Stimulated activated naive CD8-positive, alpha-beta T cell treated with anti-CD3 and anti-CD28 coated beads, Interleukin-15, Interleukin-2, amounts not matched to agents 100 ng/mL and 50 ng/mL, for 24 hours (primary cell): ENCODE measurements at regions not wholly inside any gene's neighbourhood (a gene's known extent, or its start where the extent isn't known, plus 50 kb on each side); places are given as distances from the start of the nearest gene placed in this dataset.

Experiments
- H3K27ac Mint-ChIP-seq: one replicate; pipeline ENCODE4 v1.8.0; 2021; ENCODE audit warnings: mild to moderate bottlenecking, mixed read lengths
- H3K27me3 Mint-ChIP-seq: one replicate; pipeline ENCODE4 v1.8.0; 2021; ENCODE audit warnings: mixed read lengths
- H3K36me3 Mint-ChIP-seq: one replicate; pipeline ENCODE4 v1.8.0; 2021; ENCODE audit warnings: low read depth, mixed read lengths
- H3K4me1 Mint-ChIP-seq: one replicate; pipeline ENCODE4 v1.8.0; 2021; ENCODE audit warnings: low read depth, mixed read lengths
- H3K4me3 Mint-ChIP-seq: one replicate; pipeline ENCODE4 v1.8.0; 2021; ENCODE audit warnings: mild to moderate bottlenecking, mixed read lengths
- H3K9me3 Mint-ChIP-seq: one replicate; pipeline ENCODE4 v1.8.0; 2021; ENCODE audit warnings: mixed read lengths

DNA sequence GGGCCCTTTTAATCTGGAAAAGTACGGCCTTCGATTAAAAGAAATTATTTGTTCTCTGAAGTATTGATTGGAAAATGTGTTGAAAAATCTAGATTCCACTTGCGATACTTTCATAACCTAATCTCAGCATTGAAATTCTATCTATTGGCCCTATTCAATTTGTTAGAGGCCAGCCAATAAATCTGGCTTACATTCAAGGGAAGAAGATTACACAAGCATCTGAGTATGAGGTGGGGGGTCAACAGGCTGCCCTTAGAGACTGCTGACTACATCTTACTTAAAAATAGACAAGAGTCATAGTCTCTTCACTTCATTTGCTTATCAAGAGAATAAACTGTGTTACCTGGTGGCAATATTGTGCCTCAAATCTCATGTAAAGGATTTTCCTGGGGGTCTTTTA, 248.0 kb upstream of the KCNIP4 start:
- Mint-ChIP-seq H3K27ac (no peak overlapping the region), H3K36me3 (no peaks in the 10 kb centered on the region), H3K9me3 (peaks cover 4% of the 10 kb centered on the region), H3K27me3 (no peaks in the 10 kb centered on the region), H3K4me1 (no peaks in the 10 kb centered on the region), H3K4me3 (no peak overlapping the region)

GRCh38 chr4:22192084-22192511, 243.5 kb upstream of the KCNIP4 start:
- no peaks in the 10 kb centered on the region for H3K4me1 Mint-ChIP-seq
- peaks cover 4% of the 10 kb centered on the region for H3K9me3 Mint-ChIP-seq
- no peaks in the 10 kb centered on the region for H3K36me3 Mint-ChIP-seq
- no peak overlapping the region for H3K4me3 Mint-ChIP-seq
- H3K27me3 Mint-ChIP-seq, result no peaks in the 10 kb centered on the region
- no peak overlapping the region for H3K27ac Mint-ChIP-seq

GRCh38 chr4:22191565-22191964, 243.0 kb upstream of the KCNIP4 start:
- no peak overlapping the region for H3K4me3 Mint-ChIP-seq

DNA sequence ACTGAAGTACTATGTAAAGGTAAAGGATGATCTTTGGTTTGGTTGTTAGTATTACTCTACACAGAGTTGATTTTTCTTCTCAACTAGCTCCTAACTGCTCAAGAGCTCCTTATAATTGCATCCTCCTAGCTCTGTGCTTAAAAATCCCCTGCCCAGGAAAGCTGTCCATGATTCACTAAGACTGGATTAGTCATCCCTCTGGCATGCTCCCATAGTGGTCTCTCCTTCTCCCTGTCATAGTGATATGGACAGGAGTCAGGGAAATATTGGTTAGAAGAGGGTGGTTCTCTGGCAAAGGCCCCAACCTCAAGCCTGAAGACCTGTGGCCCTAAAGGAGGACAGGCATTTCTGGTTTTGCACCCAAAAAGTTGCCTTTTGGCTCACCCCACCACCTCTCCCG, 242.3 kb upstream of the KCNIP4 start:
- Mint-ChIP-seq H3K27me3 (no peaks in the 10 kb centered on the region), H3K36me3 (no peaks in the 10 kb centered on the region), H3K27ac (no peak overlapping the region), H3K4me3 (no peak overlapping the region), H3K9me3 (no peaks in the 10 kb centered on the region), H3K4me1 (no peaks in the 10 kb centered on the region)

More at GRCh38 chr4:22191565-22191964, 243.0 kb upstream of the KCNIP4 start:
- Mint-ChIP-seq H3K9me3 (peaks cover 4% of the 10 kb centered on the region), H3K27ac (no peak overlapping the region), H3K4me1 (no peaks in the 10 kb centered on the region), H3K36me3 (no peaks in the 10 kb centered on the region), H3K27me3 (no peaks in the 10 kb centered on the region)

- H3K36me3 Mint-ChIP-seq, result no peaks in the 10 kb centered on the region
- H3K27me3 Mint-ChIP-seq, result no peaks in the 10 kb centered on the region
- no peak overlapping the region for H3K27ac Mint-ChIP-seq
- no peak overlapping the region for H3K4me3 Mint-ChIP-seq
- H3K9me3 Mint-ChIP-seq, result no peaks in the 10 kb centered on the region
- no peaks in the 10 kb centered on the region for H3K4me1 Mint-ChIP-seq
Observed at GRCh38 chr4:22187203-22187820, 238.7 kb upstream of the KCNIP4 start.

DNA sequence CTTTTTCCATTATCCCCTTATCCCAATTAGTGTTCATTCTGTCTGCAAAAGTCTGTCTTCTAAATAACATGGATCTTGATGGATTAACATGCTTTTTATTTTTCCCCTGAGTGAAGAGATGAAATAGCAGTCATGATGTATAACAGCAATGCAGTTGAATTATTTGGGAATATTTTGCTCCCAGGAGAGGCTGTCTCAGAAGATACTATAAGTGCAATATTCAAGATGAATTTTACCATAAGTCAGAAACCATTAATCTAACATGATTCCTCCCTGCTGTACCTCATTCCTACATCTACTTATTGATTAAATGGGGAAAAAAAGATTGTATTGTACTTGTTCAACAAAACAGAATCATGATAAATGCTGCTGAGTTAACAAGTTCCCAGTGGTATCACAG, 233.2 kb upstream of the KCNIP4 start:
- Mint-ChIP-seq H3K9me3 (peaks cover 5% of the 10 kb centered on the region), H3K36me3 (no peaks in the 10 kb centered on the region), H3K27ac (no peak overlapping the region), H3K27me3 (no peaks in the 10 kb centered on the region), H3K4me3 (no peak overlapping the region), H3K4me1 (no peaks in the 10 kb centered on the region)

DNA sequence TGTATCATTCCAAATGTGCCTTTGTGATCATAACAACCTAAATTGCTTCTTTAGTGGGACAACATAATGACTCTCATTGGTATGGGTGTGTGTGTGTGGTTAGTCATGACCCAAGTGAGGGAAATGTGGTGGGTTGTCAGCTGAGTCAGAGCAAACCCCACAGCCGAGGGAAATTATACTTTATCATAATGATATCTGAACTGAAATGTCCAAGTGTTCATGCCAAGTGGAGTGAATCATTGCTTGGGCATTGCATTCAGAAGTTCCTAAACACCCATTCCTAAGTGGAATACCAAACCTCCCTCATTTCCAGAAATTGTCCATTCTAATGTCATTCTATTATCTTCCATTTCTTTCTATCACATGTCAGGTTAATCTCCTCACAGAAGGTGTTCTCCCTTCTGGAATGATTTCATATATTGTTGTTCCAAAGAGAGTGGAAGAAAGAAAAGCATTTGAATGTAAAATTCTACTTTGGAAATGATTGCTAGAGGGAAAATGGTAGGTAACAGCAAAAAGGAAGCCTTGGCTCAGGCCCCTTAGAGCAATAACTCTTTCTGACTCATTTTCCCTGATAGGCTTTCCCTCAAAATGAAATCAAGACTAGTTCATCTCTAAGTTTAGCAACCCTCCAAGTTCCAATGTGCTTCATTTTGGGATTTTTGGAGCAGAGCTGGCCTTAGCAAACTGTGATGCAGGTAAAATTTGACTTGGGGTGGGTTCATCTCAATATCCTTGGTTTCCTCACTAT, 230.7 kb upstream of the KCNIP4 start:
- Mint-ChIP-seq H3K4me3 (no peak overlapping the region), H3K9me3 (peaks cover 5% of the 10 kb centered on the region), H3K27me3 (no peaks in the 10 kb centered on the region), H3K4me1 (no peaks in the 10 kb centered on the region), H3K36me3 (no peaks in the 10 kb centered on the region), H3K27ac (no peak overlapping the region)

DNA sequence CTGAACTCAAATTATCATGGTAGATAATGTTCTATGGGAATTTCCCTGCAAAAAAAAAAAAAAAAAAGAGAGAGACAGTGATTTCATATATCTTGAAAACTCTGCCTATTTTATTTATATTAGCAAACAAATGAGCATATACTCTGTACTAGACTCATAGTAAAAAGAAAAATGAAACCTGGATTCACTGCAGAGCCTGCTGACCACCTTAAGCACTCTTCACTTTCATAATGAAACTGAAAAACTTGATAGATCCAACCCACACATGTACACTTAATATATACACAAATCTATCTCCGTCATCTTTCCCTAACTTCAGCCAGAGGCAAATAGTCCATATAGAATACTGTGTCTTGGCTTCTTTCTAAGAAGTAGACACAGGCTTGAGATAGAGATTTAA, 226.1 kb upstream of the KCNIP4 start:
- no peak overlapping the region for H3K27ac Mint-ChIP-seq
- peaks cover 5% of the 10 kb centered on the region for H3K9me3 Mint-ChIP-seq
- no peak overlapping the region for H3K4me3 Mint-ChIP-seq
- H3K4me1 Mint-ChIP-seq, result no peaks in the 10 kb centered on the region
- no peaks in the 10 kb centered on the region for H3K27me3 Mint-ChIP-seq
- H3K36me3 Mint-ChIP-seq, result no peaks in the 10 kb centered on the region

DNA sequence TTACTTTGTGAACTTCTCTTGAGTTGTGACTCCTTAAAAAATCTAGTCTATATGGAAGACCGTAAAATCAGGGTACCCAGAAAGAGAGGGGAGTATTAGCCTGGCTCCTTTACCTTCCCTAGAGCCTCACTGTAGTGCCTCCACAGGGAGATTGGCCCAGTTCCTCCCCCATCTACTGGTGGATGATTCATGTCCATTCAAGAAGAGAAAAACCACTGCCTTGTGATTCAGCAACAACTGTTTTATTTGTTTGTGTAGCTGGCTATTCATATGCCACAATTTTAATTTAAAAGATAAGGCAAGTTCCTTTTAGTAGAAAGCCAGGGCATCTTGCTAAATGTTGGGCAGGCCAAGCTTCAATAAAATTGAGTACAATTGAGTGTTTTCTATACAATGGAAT, 221.8 kb upstream of the KCNIP4 start:
- Mint-ChIP-seq H3K36me3 (no peaks in the 10 kb centered on the region), H3K4me1 (no peaks in the 10 kb centered on the region), H3K27me3 (no peaks in the 10 kb centered on the region), H3K27ac (no peak overlapping the region), H3K9me3 (no peaks in the 10 kb centered on the region), H3K4me3 (no peak overlapping the region)

DNA sequence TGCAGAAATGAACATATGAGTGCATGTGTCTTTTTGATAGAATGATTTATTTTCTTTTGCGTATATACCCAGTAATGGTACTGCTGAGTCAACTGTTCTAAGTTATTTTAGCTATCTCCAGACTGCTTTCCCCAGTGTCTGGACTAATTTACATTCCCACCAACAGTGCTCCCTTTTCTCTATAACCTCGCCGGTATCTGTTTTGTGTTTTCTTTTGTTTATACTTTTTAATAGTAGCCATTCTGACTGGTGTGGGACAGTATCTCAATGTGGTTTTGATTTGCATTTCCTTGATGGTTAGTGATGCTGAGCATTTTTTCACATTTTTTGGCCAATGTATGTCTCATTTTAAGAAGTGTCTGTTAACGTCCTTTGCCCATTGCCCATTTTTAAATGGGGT, 218.6 kb upstream of the KCNIP4 start:
- H3K27ac Mint-ChIP-seq, result no peak overlapping the region

GRCh38 chr4:22162454-22162853, 213.9 kb upstream of the KCNIP4 start:
- H3K36me3 Mint-ChIP-seq, result no peaks in the 10 kb centered on the region
- peaks cover 15% of the 10 kb centered on the region for H3K9me3 Mint-ChIP-seq
- H3K27ac Mint-ChIP-seq, result no peak overlapping the region
- no peaks in the 10 kb centered on the region for H3K27me3 Mint-ChIP-seq
- H3K4me1 Mint-ChIP-seq, result no peaks in the 10 kb centered on the region
- no peak overlapping the region for H3K4me3 Mint-ChIP-seq

More for the DNA sequence above, 218.6 kb upstream of the KCNIP4 start:
- no peaks in the 10 kb centered on the region for H3K9me3 Mint-ChIP-seq
- no peak overlapping the region for H3K4me3 Mint-ChIP-seq
- no peaks in the 10 kb centered on the region for H3K4me1 Mint-ChIP-seq
- H3K27me3 Mint-ChIP-seq, result no peaks in the 10 kb centered on the region
- H3K36me3 Mint-ChIP-seq, result no peaks in the 10 kb centered on the region

DNA sequence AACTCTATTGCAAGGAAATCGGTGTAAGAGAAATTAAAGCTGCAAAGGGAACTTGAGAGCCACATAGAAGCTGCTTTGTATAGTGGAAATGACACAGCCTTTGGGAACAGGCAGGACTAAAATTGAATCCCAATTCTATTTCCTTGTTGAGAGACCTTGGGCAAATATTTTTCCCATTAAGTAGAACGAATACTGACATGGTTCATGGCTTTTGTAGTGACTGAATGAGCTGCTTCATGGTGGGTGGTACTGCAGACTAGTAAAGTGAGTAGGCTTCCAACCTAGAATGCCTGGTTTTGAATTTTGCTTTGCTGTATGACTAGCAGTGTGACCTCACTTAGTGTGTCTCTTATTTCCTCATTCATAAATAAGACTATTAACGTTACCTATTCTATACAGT, 182.2 kb upstream of the KCNIP4 start:
- no peak overlapping the region for H3K27ac Mint-ChIP-seq
- H3K36me3 Mint-ChIP-seq, result no peaks in the 10 kb centered on the region
- H3K4me3 Mint-ChIP-seq, result no peak overlapping the region
- no peaks in the 10 kb centered on the region for H3K4me1 Mint-ChIP-seq
- H3K27me3 Mint-ChIP-seq, result no peaks in the 10 kb centered on the region
- peaks cover 11% of the 10 kb centered on the region for H3K9me3 Mint-ChIP-seq

- Mint-ChIP-seq H3K36me3 (no peaks in the 10 kb centered on the region), H3K4me1 (no peaks in the 10 kb centered on the region), H3K4me3 (no peak overlapping the region), H3K27ac (no peak overlapping the region), H3K9me3 (peaks cover 16% of the 10 kb centered on the region), H3K27me3 (no peaks in the 10 kb centered on the region)
Observed at GRCh38 chr4:22129454-22130029, 181.0 kb upstream of the KCNIP4 start.

DNA sequence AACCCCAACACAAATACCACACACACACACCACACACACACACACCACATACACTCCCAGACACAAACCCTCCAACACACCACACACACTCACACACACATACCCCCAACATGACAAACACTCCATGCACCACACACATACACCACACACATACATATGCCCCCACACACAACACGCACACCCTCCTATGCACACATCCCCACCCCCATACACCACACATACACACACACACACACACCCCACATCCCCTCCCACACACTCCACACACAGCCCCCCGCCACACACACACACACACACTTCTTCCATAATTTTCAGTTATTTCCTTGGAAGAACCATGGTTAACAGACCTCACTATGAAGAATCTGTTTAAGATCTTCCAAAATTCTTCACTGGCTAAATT, 173.5 kb upstream of the KCNIP4 start:
- Mint-ChIP-seq H3K4me1 (no peaks in the 10 kb centered on the region), H3K27me3 (no peaks in the 10 kb centered on the region), H3K9me3 (peaks cover 23% of the 10 kb centered on the region), H3K27ac (no peak overlapping the region), H3K4me3 (no peak overlapping the region), H3K36me3 (no peaks in the 10 kb centered on the region)

DNA sequence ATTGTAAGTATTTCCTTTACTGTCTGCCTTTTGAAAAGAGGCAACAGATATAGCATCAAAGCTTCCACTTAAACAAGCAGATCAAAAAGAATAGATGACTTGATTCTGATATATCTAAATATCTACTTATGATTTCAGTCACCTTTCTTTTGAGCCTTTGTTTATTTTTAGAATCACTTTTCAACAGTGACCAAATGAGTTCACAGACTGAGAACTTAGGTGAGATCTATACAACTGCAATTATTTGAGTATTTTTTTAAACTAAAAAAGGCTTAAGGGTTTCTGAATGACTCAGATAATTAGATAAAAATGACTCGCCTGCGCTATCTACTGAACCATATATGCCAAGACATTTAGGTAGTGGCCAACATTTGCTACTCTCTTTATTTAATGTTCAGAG, 166.7 kb upstream of the KCNIP4 start:
- H3K4me3 Mint-ChIP-seq, result no peak overlapping the region
- H3K4me1 Mint-ChIP-seq, result no peaks in the 10 kb centered on the region
- no peaks in the 10 kb centered on the region for H3K36me3 Mint-ChIP-seq
- H3K9me3 Mint-ChIP-seq, result peaks cover 6% of the 10 kb centered on the region
- H3K27me3 Mint-ChIP-seq, result no peaks in the 10 kb centered on the region
- no peak overlapping the region for H3K27ac Mint-ChIP-seq
